ENCODE measurements at regions not wholly inside any gene's neighbourhood (a gene's known extent, or its start where the extent isn't known, plus 50 kb on each side); places are given as distances from the start of the nearest gene placed in this dataset.

DNA sequence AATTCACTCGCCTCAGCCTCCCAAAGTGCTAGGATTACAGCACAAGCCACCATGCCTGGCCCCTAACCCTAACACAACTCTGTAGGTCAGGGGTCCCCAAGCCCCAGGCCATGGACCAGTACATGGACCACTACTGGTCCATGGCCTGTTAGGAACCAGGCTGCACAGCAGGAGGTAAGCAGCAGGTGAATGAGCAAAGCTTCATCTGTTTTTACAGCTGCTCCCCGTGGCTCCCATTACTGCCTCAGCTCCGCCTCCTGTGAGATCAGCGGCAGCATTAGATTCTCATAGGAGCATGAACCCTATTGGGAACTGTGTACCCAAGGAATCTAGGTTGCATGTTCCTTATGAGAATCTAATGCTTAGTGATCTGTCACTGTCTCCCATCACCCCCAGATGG lies 201.7 kb downstream of the NRP2 start:
- TF ChIP-seq, protein P1, sequence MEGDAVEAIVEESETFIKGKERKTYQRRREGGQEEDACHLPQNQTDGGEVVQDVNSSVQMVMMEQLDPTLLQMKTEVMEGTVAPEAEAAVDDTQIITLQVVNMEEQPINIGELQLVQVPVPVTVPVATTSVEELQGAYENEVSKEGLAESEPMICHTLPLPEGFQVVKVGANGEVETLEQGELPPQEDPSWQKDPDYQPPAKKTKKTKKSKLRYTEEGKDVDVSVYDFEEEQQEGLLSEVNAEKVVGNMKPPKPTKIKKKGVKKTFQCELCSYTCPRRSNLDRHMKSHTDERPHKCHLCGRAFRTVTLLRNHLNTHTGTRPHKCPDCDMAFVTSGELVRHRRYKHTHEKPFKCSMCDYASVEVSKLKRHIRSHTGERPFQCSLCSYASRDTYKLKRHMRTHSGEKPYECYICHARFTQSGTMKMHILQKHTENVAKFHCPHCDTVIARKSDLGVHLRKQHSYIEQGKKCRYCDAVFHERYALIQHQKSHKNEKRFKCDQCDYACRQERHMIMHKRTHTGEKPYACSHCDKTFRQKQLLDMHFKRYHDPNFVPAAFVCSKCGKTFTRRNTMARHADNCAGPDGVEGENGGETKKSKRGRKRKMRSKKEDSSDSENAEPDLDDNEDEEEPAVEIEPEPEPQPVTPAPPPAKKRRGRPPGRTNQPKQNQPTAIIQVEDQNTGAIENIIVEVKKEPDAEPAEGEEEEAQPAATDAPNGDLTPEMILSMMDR (IDR thresholded peaks at IDR 0.05): no peak
- no peak for TF ChIP-seq EZH2 (IDR thresholded peaks at IDR 0.05)
- TF ChIP-seq EZH2phosphoT487 (IDR thresholded peaks at IDR 0.05): no peak
